ELR (cell line): ENCODE measurements at regions not wholly inside any gene's neighbourhood (a gene's known extent, or its start where the extent isn't known, plus 50 kb on each side); places are given as distances from the start of the nearest gene placed in this dataset.
A peak's percentile ranks its signal among the peaks of the same experiment; 100 is the strongest.
"Not testable (repeated sequence)": the region's sequence is repeated elsewhere in the genome, so short reads cannot be mapped to it uniquely, and the experiment has no call there.

Experiments used
- DNase-seq: peaks from one replicate; pipeline ENCODE4 v3.0.0-alpha.2; 2015; ENCODE audit warnings: low read depth

GRCh38 chr5:154588833-154589425, 110.9 kb upstream of the HAND1 start:
- not testable (repeated sequence) for DNase-seq

GRCh38 chr5:154588091-154588774, 110.2 kb upstream of the HAND1 start:
- DNase-seq = no peak

GRCh38 chr5:154587123-154588026, 109.3 kb upstream of the HAND1 start:
- no peak for DNase-seq

- no peak for DNase-seq
Observed at GRCh38 chr5:154583671-154584177, 105.7 kb upstream of the HAND1 start.

- no peak for DNase-seq
Observed at GRCh38 chr5:154580422-154580821, 102.4 kb upstream of the HAND1 start.

- DNase-seq = no peak
Observed at GRCh38 chr5:154577416-154577815, 99.4 kb upstream of the HAND1 start.

GRCh38 chr5:154576429-154576806, 98.4 kb upstream of the HAND1 start:
- no peak for DNase-seq

GRCh38 chr5:154575546-154576428, 97.8 kb upstream of the HAND1 start:
- DNase-seq = peak; percentile 5

- DNase-seq = no peak
Observed at GRCh38 chr5:154573011-154573410, 95.0 kb upstream of the HAND1 start.

- DNase-seq = no peak
Observed at GRCh38 chr5:154571325-154572035, 93.5 kb upstream of the HAND1 start.

GRCh38 chr5:154570572-154571324, 92.7 kb upstream of the HAND1 start:
- no peak for DNase-seq

GRCh38 chr5:154568589-154568988, 90.6 kb upstream of the HAND1 start:
- no peak for DNase-seq

- no peak for DNase-seq
Observed at GRCh38 chr5:154567155-154567554, 89.1 kb upstream of the HAND1 start.

- no peak for DNase-seq
Observed at GRCh38 chr5:154566146-154566680, 88.2 kb upstream of the HAND1 start.

GRCh38 chr5:154565123-154565522, 87.1 kb upstream of the HAND1 start:
- DNase-seq = no peak

- DNase-seq = no peak
Observed at GRCh38 chr5:154562244-154562880, 84.3 kb upstream of the HAND1 start.

GRCh38 chr5:154559398-154560276, 81.6 kb upstream of the HAND1 start:
- DNase-seq = no peak

- DNase-seq = no peak
Observed at GRCh38 chr5:154557548-154557947, 79.5 kb upstream of the HAND1 start.

- DNase-seq = no peak
Observed at GRCh38 chr5:154547551-154547950, 69.5 kb upstream of the HAND1 start.
